Panc1 (cell line): ENCODE measurements at regions not wholly inside any gene's neighbourhood (a gene's known extent, or its start where the extent isn't known, plus 50 kb on each side); places are given as distances from the start of the nearest gene placed in this dataset.

ENCODE experiments used
- ATAC-seq: fragments of 200-7000 bp; cut with Tn5 transposase; 2 replicates; pipeline ENCODE4 v1.9.1; 2020; ENCODE audit warnings: mild to moderate bottlenecking, moderate library complexity
- BruUV-seq: library from RNA; stranded (reverse); fragments of 400-500 nt; replicated peaks from 2 replicates; lab custom pipeline; 2021; lab: Mats Ljungman, UMichigan
- CTCF ChIA-PET: fragments of 300-600 bp; sonication (Branson Sonifier 250); formaldehyde crosslinking; loops from one replicate; lab custom pipeline; 2022; ENCODE audit warnings: antibody characterized with exemption; lab: Charles Lee
- POLR2A ChIA-PET: fragments of 300-600 bp; sonication (Branson Sonifier 250); formaldehyde crosslinking; loops from one replicate; lab custom pipeline; 2022; ENCODE audit warnings: antibody characterized with exemption; lab: Charles Lee
- DNase-seq: peaks from one replicate; pipeline ENCODE4 v3.0.0-alpha.2; 2010; ENCODE audit warnings: low read depth, low spot score
- H3K27ac ChIP-seq: 2 replicates; pipeline ENCODE4 v1.5.1; 2011; ENCODE audit warnings: mild to moderate bottlenecking, low read length, inconsistent platforms
- H3K27me3 ChIP-seq: fragments of 200-500 bp; sonication (Bioruptor generic); 2 replicates; pipeline ENCODE4 v1.6.0; 2014; ENCODE audit warnings: low read length, inconsistent platforms; ENCODE audit not compliant: control insufficient read depth, insufficient read depth
- H3K36me3 ChIP-seq: fragments of 200-500 bp; sonication (Bioruptor generic); 2 replicates; pipeline ENCODE4 v1.5.1; 2014; ENCODE audit warnings: inconsistent platforms, mild to moderate bottlenecking, low read length, moderate library complexity; ENCODE audit not compliant: control insufficient read depth, insufficient read depth
- H3K4me1 ChIP-seq: 2 replicates; pipeline ENCODE4 v1.5.1; 2011; ENCODE audit warnings: inconsistent platforms, mild to moderate bottlenecking, low read length, moderate library complexity; ENCODE audit not compliant: control insufficient read depth, insufficient read depth
- H3K4me3 ChIP-seq, 2 experiments: 2 replicates each; pipeline ENCODE4 v1.5.1; 2011 to 2012; ENCODE audit warnings: low read depth in 2 of 2, low read length in 2 of 2, mild to moderate bottlenecking in 2 of 2, inconsistent platforms in 1 of 2, moderate library complexity in 1 of 2
- H3K9me3 ChIP-seq: fragments of 200-500 bp; sonication (Bioruptor generic); 2 replicates; pipeline ENCODE4 v1.5.1; 2014; ENCODE audit warnings: low read depth, mild to moderate bottlenecking, inconsistent platforms, low read length, moderate library complexity; ENCODE audit not compliant: control insufficient read depth, insufficient read depth
- POLR2AphosphoS5 ChIP-seq: IDR thresholded peaks from 2 replicates; pipeline ENCODE4 v1.6.1; 2012; ENCODE audit warnings: mild to moderate bottlenecking, low read depth, low read length, moderate library complexity
- SIN3A ChIP-seq: IDR thresholded peaks from 2 replicates; pipeline ENCODE4 v1.6.1; 2012; ENCODE audit warnings: low read depth, mild to moderate bottlenecking, low read length, moderate library complexity, borderline replicate concordance; ENCODE audit not compliant: insufficient read depth
- TCF7L2 ChIP-seq: IDR thresholded peaks from 2 replicates; pipeline ENCODE4 v1.6.1; 2011; ENCODE audit warnings: mild to moderate bottlenecking, low read depth, low read length, inconsistent platforms
- in situ Hi-C: cut with HindIII; loops from 2 replicates; pipeline ENCODE4 v1.10.0; 2016; ENCODE audit warnings: low sequenced_read_pairs, low pct_unique_long_range_greater_than_20kb
- intact Hi-C: fragments of 100-400 bp; cut with micrococcal nuclease; formaldehyde crosslinking; loops from one replicate; pipeline ENCODE4 v1.10.0; 2022; ENCODE audit not compliant: unreplicated experiment
- TF ChIP-seq, protein P1 (sequence below): fragments of 450-650 bp; IDR thresholded peaks from 2 replicates; pipeline ENCODE4 v1.5.1; 2017; ENCODE audit warnings: mild to moderate bottlenecking
- TF ChIP-seq, protein P2 (sequence below), 2 experiments: IDR thresholded peaks; 2 replicates each; pipeline ENCODE4 v1.6.1; 2011 to 2012; ENCODE audit warnings: low read depth in 2 of 2, control low read depth in 1 of 2, low read length in 1 of 2, mild to moderate bottlenecking in 1 of 2, moderate library complexity in 1 of 2; ENCODE audit not compliant: insufficient read depth in 1 of 2

DNA sequence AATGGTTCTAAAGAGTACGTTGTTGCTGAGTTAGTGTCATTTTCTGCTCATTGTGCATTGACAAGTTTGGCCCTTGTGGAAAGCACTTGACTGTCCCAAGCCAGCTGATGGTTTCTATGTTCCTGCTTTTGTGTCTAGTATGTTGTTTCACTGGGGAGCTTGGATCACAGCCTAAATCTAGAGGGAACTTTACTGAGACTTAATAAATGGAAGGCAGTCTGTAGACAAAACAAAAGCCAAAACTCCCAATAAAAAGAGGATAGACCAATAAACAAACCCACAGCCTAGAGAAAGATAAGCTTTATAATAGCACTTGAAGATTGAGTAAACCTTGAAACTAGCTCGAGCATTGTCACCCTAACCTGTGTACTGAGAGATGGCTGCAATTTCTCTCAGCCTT, 196.8 kb downstream of the ADRA2A start:
- intact Hi-C loops = no loop called here

DNA sequence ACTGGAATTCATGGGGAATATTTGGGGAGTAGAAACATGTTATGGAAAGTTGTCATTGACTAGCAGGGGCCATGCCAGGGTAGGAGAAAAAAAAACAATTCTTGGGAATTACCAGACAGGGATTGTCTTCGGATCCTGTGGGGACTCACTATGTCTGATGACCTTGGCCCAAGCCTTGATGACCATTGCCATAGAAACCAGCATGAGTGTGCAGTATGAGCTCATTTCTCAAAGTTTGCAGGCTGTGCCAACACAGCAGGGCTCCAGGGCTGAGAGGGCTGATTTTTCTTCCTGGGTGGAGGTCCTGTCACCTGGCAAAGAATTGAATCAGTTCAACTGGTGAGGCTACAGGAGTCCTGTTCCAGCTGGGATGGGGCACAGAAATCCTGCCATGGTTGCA, 198.3 kb downstream of the ADRA2A start:
- Histone ChIP-seq H3K9me3 (no peaks in the 10 kb centered on the region), H3K36me3 (no peaks in the 10 kb centered on the region), H3K27ac (no peak overlapping the region), H3K4me1 (no peaks in the 10 kb centered on the region), H3K27me3 (0 out of 2 replicates have a peak, but pooled peaks cover 3% of the 10 kb centered on the region), H3K4me3 (no peak overlapping the region)
- no peak for DNase-seq
- CTCF ChIA-PET = no interaction called here
- intact Hi-C loops = no loop called here
- TF ChIP-seq, protein P1, sequence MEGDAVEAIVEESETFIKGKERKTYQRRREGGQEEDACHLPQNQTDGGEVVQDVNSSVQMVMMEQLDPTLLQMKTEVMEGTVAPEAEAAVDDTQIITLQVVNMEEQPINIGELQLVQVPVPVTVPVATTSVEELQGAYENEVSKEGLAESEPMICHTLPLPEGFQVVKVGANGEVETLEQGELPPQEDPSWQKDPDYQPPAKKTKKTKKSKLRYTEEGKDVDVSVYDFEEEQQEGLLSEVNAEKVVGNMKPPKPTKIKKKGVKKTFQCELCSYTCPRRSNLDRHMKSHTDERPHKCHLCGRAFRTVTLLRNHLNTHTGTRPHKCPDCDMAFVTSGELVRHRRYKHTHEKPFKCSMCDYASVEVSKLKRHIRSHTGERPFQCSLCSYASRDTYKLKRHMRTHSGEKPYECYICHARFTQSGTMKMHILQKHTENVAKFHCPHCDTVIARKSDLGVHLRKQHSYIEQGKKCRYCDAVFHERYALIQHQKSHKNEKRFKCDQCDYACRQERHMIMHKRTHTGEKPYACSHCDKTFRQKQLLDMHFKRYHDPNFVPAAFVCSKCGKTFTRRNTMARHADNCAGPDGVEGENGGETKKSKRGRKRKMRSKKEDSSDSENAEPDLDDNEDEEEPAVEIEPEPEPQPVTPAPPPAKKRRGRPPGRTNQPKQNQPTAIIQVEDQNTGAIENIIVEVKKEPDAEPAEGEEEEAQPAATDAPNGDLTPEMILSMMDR = no peak
- TF ChIP-seq, protein P2, sequence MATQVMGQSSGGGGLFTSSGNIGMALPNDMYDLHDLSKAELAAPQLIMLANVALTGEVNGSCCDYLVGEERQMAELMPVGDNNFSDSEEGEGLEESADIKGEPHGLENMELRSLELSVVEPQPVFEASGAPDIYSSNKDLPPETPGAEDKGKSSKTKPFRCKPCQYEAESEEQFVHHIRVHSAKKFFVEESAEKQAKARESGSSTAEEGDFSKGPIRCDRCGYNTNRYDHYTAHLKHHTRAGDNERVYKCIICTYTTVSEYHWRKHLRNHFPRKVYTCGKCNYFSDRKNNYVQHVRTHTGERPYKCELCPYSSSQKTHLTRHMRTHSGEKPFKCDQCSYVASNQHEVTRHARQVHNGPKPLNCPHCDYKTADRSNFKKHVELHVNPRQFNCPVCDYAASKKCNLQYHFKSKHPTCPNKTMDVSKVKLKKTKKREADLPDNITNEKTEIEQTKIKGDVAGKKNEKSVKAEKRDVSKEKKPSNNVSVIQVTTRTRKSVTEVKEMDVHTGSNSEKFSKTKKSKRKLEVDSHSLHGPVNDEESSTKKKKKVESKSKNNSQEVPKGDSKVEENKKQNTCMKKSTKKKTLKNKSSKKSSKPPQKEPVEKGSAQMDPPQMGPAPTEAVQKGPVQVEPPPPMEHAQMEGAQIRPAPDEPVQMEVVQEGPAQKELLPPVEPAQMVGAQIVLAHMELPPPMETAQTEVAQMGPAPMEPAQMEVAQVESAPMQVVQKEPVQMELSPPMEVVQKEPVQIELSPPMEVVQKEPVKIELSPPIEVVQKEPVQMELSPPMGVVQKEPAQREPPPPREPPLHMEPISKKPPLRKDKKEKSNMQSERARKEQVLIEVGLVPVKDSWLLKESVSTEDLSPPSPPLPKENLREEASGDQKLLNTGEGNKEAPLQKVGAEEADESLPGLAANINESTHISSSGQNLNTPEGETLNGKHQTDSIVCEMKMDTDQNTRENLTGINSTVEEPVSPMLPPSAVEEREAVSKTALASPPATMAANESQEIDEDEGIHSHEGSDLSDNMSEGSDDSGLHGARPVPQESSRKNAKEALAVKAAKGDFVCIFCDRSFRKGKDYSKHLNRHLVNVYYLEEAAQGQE (IDR thresholded peaks at IDR 0.05; ENCODE audit: insufficient read depth in 1 of 2, low read depth in 2 of 2, low read length in 1 of 2) = no peak
- TF ChIP-seq POLR2AphosphoS5 (no peak), TCF7L2 (no peak), SIN3A (no peak)
- no TSS peak for BruUV-seq
- ATAC-seq = no peak
- POLR2A ChIA-PET = interaction anchor here (0.6 kb wide), 1 partner anchor 1064 kb away, joined by 32 read pairs; no protein-coding TSS in a partner anchor
- in situ Hi-C loops = no loop called here

More for the DNA sequence above, 196.8 kb downstream of the ADRA2A start:
- 0 out of 2 replicates have a peak, but pooled peaks cover 3% of the 10 kb centered on the region for H3K27me3 ChIP-seq
- no peaks in the 10 kb centered on the region for H3K4me1 ChIP-seq
- TF ChIP-seq SIN3A (no peak), POLR2AphosphoS5 (no peak), TCF7L2 (no peak)
- TF ChIP-seq, protein P2 (IDR thresholded peaks at IDR 0.05; ENCODE audit: insufficient read depth in 1 of 2, low read depth in 2 of 2, low read length in 1 of 2) = no peak
- TF ChIP-seq, protein P1 = no peak
- no peak for DNase-seq
- H3K27ac ChIP-seq = no peak overlapping the region
- H3K4me3 ChIP-seq = no peak overlapping the region
- in situ Hi-C loops = no loop called here
- H3K36me3 ChIP-seq = no peaks in the 10 kb centered on the region
- ATAC-seq = no peak
- ChIA-PET CTCF (no interaction called here), POLR2A (no interaction called here)
- no peaks in the 10 kb centered on the region for H3K9me3 ChIP-seq
- no TSS peak for BruUV-seq
